Karpas-422 (cell line): ENCODE measurements at regions not wholly inside any gene's neighbourhood (a gene's known extent, or its start where the extent isn't known, plus 50 kb on each side); places are given as distances from the start of the nearest gene placed in this dataset.

ENCODE experiments used
- DNase-seq: peaks from one replicate; pipeline ENCODE4 v3.0.0-alpha.2; 2015
- H2AFZ ChIP-seq: fragments of 200-600 bp; sonication (generic); 2 replicates; pipeline ENCODE4 v1.6.1; 2014; ENCODE audit warnings: antibody characterized with exemption, low read length, mixed read lengths
- H3K27ac ChIP-seq: fragments of 200-600 bp; sonication (generic); 2 replicates; pipeline ENCODE4 v1.5.1; 2014; ENCODE audit warnings: mild to moderate bottlenecking, low read length, moderate library complexity
- H3K27me3 ChIP-seq: fragments of 200-600 bp; sonication (generic); 2 replicates; pipeline ENCODE4 v1.6.1; 2014; ENCODE audit warnings: low read length, mixed read lengths
- H3K36me3 ChIP-seq: fragments of 200-600 bp; sonication (generic); 2 replicates; pipeline ENCODE4 v1.6.1; 2014; ENCODE audit warnings: low read length, mixed read lengths; ENCODE audit not compliant: insufficient read depth
- H3K4me1 ChIP-seq: fragments of 200-600 bp; sonication (generic); 2 replicates; pipeline ENCODE4 v1.6.1; 2014; ENCODE audit warnings: mild to moderate bottlenecking, low read length, mixed read lengths
- H3K4me2 ChIP-seq: fragments of 200-600 bp; sonication (generic); 2 replicates; pipeline ENCODE4 v1.6.1; 2014; ENCODE audit warnings: low read length, low read depth, mild to moderate bottlenecking; ENCODE audit not compliant: poor library complexity, severe bottlenecking
- H3K4me3 ChIP-seq: fragments of 200-600 bp; sonication (generic); 2 replicates; pipeline ENCODE4 v1.5.1; 2014; ENCODE audit warnings: mild to moderate bottlenecking, antibody characterized with exemption, low read length, mixed read lengths
- H3K79me2 ChIP-seq: fragments of 200-600 bp; sonication (generic); 2 replicates; pipeline ENCODE4 v1.6.1; 2014; ENCODE audit warnings: mild to moderate bottlenecking, low read length, mixed read lengths
- H3K9ac ChIP-seq: fragments of 200-600 bp; sonication (generic); 2 replicates; pipeline ENCODE4 v1.6.0; 2014; ENCODE audit warnings: low read length
- H3K9me2 ChIP-seq: fragments of 200-600 bp; sonication (generic), shearing (Covaris generic); replicated peaks from 2 replicates; pipeline ENCODE4 v1.6.0; 2014; ENCODE audit warnings: mild to moderate bottlenecking, low read length, moderate library complexity; ENCODE audit not compliant: insufficient read depth
- H3K9me3 ChIP-seq: fragments of 300-700, 200-600 bp; sonication (generic); 2 replicates; pipeline ENCODE4 v1.6.1; 2014; ENCODE audit warnings: low read length, mixed read lengths
- H4K20me1 ChIP-seq: fragments of 200-600 bp; sonication (generic); 2 replicates; pipeline ENCODE4 v1.6.1; 2014; ENCODE audit warnings: mild to moderate bottlenecking, antibody characterized with exemption, low read length, low read depth; ENCODE audit not compliant: insufficient read depth

- no peaks in the 10 kb centered on the region for H3K36me3 ChIP-seq
- no peak overlapping the region for H3K4me3 ChIP-seq
- no peaks in the 10 kb centered on the region for H4K20me1 ChIP-seq
- no peaks in the 10 kb centered on the region for H3K79me2 ChIP-seq
- H3K9me3 ChIP-seq, result no peaks in the 10 kb centered on the region
- H3K4me1 ChIP-seq, result no peaks in the 10 kb centered on the region
- no peak overlapping the region for H3K9ac ChIP-seq
- no peak overlapping the region for H2AFZ ChIP-seq
- H3K27me3 ChIP-seq, result no peaks in the 10 kb centered on the region
- DNase-seq, result no peak
- H3K4me2 ChIP-seq, result no peak overlapping the region
- no peaks in the 10 kb centered on the region for H3K9me2 ChIP-seq
- no peak overlapping the region for H3K27ac ChIP-seq
These were observed 126.1 kb upstream of the SOX1 start for GRCh38 chr13:111940892-111941291.

DNA sequence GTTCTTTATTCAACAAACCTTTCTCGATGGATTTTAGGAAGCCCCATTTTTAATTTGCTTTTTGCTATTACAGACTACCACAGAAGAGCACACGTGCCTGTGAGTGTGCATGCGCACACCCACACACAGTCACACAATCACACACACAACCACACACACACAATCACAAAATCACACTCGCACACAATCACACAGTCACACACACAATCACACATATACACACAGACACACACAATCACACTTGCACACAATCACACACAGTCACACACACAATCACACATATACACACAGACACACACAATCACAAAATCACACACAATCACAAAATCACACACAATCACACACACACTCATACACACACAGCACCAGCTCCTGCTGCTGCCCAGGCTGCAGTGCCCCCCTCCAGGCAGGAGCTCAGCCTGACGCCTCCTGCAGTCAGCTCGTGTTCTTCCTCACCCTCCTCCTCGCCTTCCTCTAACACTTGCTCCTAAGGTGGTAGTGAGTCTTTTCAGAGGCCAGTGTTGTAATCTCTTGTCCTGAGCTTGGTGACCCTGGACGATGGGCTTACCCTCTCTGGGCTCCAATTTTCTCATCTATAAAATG lies 125.0 kb upstream of the SOX1 start:
- Histone ChIP-seq H2AFZ (no peak overlapping the region), H3K27me3 (no peaks in the 10 kb centered on the region), H4K20me1 (no peaks in the 10 kb centered on the region), H3K79me2 (no peaks in the 10 kb centered on the region), H3K36me3 (no peaks in the 10 kb centered on the region), H3K4me1 (no peaks in the 10 kb centered on the region), H3K9ac (no peak overlapping the region), H3K4me3 (no peak overlapping the region), H3K27ac (no peak overlapping the region), H3K9me3 (no peaks in the 10 kb centered on the region), H3K9me2 (no peaks in the 10 kb centered on the region), H3K4me2 (no peak overlapping the region)
- no peak for DNase-seq

GRCh38 chr13:111943229-111943795 lies 123.6 kb upstream of the SOX1 start:
- H3K4me3 ChIP-seq, result no peak overlapping the region
- DNase-seq, result no peak

GRCh38 chr13:111944171-111944583 lies 122.8 kb upstream of the SOX1 start:
- H3K4me2 ChIP-seq, result no peak overlapping the region
- H2AFZ ChIP-seq, result no peak overlapping the region
- H4K20me1 ChIP-seq, result no peaks in the 10 kb centered on the region
- H3K27me3 ChIP-seq, result no peaks in the 10 kb centered on the region
- H3K4me3 ChIP-seq, result no peak overlapping the region
- H3K79me2 ChIP-seq, result no peaks in the 10 kb centered on the region
- no peak for DNase-seq
- H3K27ac ChIP-seq, result no peak overlapping the region
- no peaks in the 10 kb centered on the region for H3K9me2 ChIP-seq
- no peaks in the 10 kb centered on the region for H3K9me3 ChIP-seq
- H3K4me1 ChIP-seq, result no peaks in the 10 kb centered on the region
- no peaks in the 10 kb centered on the region for H3K36me3 ChIP-seq
- no peak overlapping the region for H3K9ac ChIP-seq

More at GRCh38 chr13:111943229-111943795, 123.6 kb upstream of the SOX1 start:
- Histone ChIP-seq H4K20me1 (no peaks in the 10 kb centered on the region), H3K9ac (no peak overlapping the region), H3K4me1 (no peaks in the 10 kb centered on the region), H2AFZ (no peak overlapping the region), H3K79me2 (no peaks in the 10 kb centered on the region), H3K27me3 (no peaks in the 10 kb centered on the region), H3K27ac (no peak overlapping the region), H3K9me3 (no peaks in the 10 kb centered on the region), H3K36me3 (no peaks in the 10 kb centered on the region), H3K9me2 (no peaks in the 10 kb centered on the region), H3K4me2 (no peak overlapping the region)

DNA sequence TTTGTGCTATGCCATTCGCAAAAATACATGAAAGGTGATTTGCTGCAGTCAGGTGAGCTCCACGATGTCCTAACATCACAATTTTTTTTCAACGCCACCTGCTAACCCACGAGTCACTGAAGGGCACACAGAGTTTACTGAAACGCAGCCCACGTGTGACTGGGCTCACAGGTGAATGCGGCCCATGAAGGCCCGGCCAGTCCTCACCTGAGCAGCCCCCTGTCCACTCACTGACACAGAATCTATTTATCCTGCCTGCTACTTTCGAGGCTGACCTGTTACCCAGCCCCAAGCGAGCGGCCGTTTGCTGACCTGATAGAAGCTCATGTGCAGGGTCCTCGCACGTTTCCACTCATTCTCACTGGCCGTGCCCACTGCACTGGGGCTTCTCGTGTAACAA lies 121.9 kb upstream of the SOX1 start:
- no peaks in the 10 kb centered on the region for H3K79me2 ChIP-seq
- H3K9me2 ChIP-seq, result no peaks in the 10 kb centered on the region
- no peak overlapping the region for H3K4me2 ChIP-seq
- H3K4me3 ChIP-seq, result no peak overlapping the region
- H3K27me3 ChIP-seq, result no peaks in the 10 kb centered on the region
- no peak overlapping the region for H3K9ac ChIP-seq
- no peaks in the 10 kb centered on the region for H3K9me3 ChIP-seq
- H4K20me1 ChIP-seq, result no peaks in the 10 kb centered on the region
- H3K36me3 ChIP-seq, result no peaks in the 10 kb centered on the region
- no peaks in the 10 kb centered on the region for H3K4me1 ChIP-seq
- H3K27ac ChIP-seq, result no peak overlapping the region
- no peak overlapping the region for H2AFZ ChIP-seq
- DNase-seq, result no peak

DNA sequence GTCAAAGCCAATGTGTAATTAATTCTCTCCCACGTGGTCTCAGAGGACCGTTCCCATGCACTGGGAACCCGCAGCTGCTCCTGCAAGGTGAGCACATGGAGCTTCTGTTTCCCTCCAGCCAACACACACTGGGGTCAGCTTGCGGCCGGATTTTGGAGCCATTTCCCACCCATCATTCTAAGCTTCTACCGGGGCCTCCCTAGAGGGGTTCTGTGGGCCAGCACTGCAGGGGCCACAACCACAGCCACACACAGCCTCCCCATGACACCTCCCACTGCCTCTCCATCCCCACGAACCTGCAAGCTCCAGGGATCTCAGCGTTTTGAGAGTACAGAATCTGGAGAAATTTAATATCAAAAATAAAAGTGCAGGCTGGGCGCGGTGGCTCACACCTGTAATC lies 120.7 kb upstream of the SOX1 start:
- H3K4me1 ChIP-seq, result no peaks in the 10 kb centered on the region
- no peaks in the 10 kb centered on the region for H3K79me2 ChIP-seq
- no peak overlapping the region for H3K27ac ChIP-seq
- no peaks in the 10 kb centered on the region for H3K9me2 ChIP-seq
- H3K36me3 ChIP-seq, result no peaks in the 10 kb centered on the region
- no peak for DNase-seq
- no peak overlapping the region for H3K4me2 ChIP-seq
- H2AFZ ChIP-seq, result no peak overlapping the region
- H4K20me1 ChIP-seq, result no peaks in the 10 kb centered on the region
- no peak overlapping the region for H3K4me3 ChIP-seq
- no peak overlapping the region for H3K9ac ChIP-seq
- H3K27me3 ChIP-seq, result no peaks in the 10 kb centered on the region
- H3K9me3 ChIP-seq, result no peaks in the 10 kb centered on the region

GRCh38 chr13:111947026-111947810 lies 119.7 kb upstream of the SOX1 start:
- Histone ChIP-seq H3K9me3 (no peaks in the 10 kb centered on the region), H3K36me3 (no peaks in the 10 kb centered on the region), H3K79me2 (no peaks in the 10 kb centered on the region), H3K9ac (no peak overlapping the region), H3K4me2 (no peak overlapping the region), H3K4me1 (no peaks in the 10 kb centered on the region), H3K9me2 (no peaks in the 10 kb centered on the region), H3K27me3 (no peaks in the 10 kb centered on the region), H3K4me3 (no peak overlapping the region), H3K27ac (no peak overlapping the region), H2AFZ (no peak overlapping the region), H4K20me1 (no peaks in the 10 kb centered on the region)
- DNase-seq, result no peak

- Histone ChIP-seq H3K27me3 (no peaks in the 10 kb centered on the region), H3K4me2 (no peak overlapping the region), H2AFZ (no peak overlapping the region), H3K27ac (no peak overlapping the region), H4K20me1 (no peaks in the 10 kb centered on the region), H3K9me3 (no peaks in the 10 kb centered on the region), H3K9me2 (no peaks in the 10 kb centered on the region), H3K4me3 (no peak overlapping the region), H3K9ac (no peak overlapping the region), H3K79me2 (no peaks in the 10 kb centered on the region), H3K36me3 (no peaks in the 10 kb centered on the region), H3K4me1 (no peaks in the 10 kb centered on the region)
- DNase-seq, result no peak
These were observed 119.1 kb upstream of the SOX1 start for GRCh38 chr13:111947876-111948275.
